IMR-90 (cell line): ENCODE measurements at regions not wholly inside any gene's neighbourhood (a gene's known extent, or its start where the extent isn't known, plus 50 kb on each side); places are given as distances from the start of the nearest gene placed in this dataset.
"Not testable (repeated sequence)": the region's sequence is repeated elsewhere in the genome, so short reads cannot be mapped to it uniquely, and the experiment has no call there.

Experiments
- ELK1 ChIP-seq: fragments of 150-350 bp; IDR thresholded peaks from 2 replicates; pipeline ENCODE4 v1.6.1; 2016; ENCODE audit warnings: low read depth, mild to moderate bottlenecking, low read length, moderate library complexity, borderline replicate concordance
- MAZ ChIP-seq: IDR thresholded peaks from 2 replicates; pipeline ENCODE4 v1.6.1; 2012; ENCODE audit warnings: low read depth, mild to moderate bottlenecking, low read length, improper control_type of control experiment, moderate library complexity, borderline replicate concordance
- NFE2L2 ChIP-seq: fragments of 150-350 bp; IDR thresholded peaks from 2 replicates; pipeline ENCODE4 v1.6.1; 2016; ENCODE audit warnings: low read depth, mild to moderate bottlenecking, low read length
- POLR2A ChIP-seq: IDR thresholded peaks from 2 replicates; pipeline ENCODE4 v1.6.1; 2012; ENCODE audit warnings: mild to moderate bottlenecking, low read depth, low read length
- RAD21 ChIP-seq: IDR thresholded peaks from 2 replicates; pipeline ENCODE4 v1.6.1; 2012; ENCODE audit warnings: low read length, improper control_type of control experiment
- RCOR1 ChIP-seq: IDR thresholded peaks from 2 replicates; pipeline ENCODE4 v1.6.1; 2012; ENCODE audit warnings: mild to moderate bottlenecking, low read length, improper control_type of control experiment; ENCODE audit not compliant: insufficient replicate concordance
- TF ChIP-seq, protein P1 (sequence below): conservative IDR thresholded peaks from 2 replicates; pipeline ENCODE4 v1.5.1; 2012; ENCODE audit warnings: mild to moderate bottlenecking, low read depth, low read length, improper control_type of control experiment

- TF ChIP-seq POLR2A, RAD21, MAZ, RCOR1, ELK1, NFE2L2: not testable (repeated sequence)
- TF ChIP-seq, protein P1, sequence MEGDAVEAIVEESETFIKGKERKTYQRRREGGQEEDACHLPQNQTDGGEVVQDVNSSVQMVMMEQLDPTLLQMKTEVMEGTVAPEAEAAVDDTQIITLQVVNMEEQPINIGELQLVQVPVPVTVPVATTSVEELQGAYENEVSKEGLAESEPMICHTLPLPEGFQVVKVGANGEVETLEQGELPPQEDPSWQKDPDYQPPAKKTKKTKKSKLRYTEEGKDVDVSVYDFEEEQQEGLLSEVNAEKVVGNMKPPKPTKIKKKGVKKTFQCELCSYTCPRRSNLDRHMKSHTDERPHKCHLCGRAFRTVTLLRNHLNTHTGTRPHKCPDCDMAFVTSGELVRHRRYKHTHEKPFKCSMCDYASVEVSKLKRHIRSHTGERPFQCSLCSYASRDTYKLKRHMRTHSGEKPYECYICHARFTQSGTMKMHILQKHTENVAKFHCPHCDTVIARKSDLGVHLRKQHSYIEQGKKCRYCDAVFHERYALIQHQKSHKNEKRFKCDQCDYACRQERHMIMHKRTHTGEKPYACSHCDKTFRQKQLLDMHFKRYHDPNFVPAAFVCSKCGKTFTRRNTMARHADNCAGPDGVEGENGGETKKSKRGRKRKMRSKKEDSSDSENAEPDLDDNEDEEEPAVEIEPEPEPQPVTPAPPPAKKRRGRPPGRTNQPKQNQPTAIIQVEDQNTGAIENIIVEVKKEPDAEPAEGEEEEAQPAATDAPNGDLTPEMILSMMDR = not testable (repeated sequence)
These were observed 79.6 kb upstream of the CACUL1 start for GRCh38 chr10:118834370-118834769.
